ENCODE measurements at regions not wholly inside any gene's neighbourhood (a gene's known extent, or its start where the extent isn't known, plus 50 kb on each side); places are given as distances from the start of the nearest gene placed in this dataset.
A peak's percentile ranks its signal among the peaks of the same experiment; 100 is the strongest.
"Not testable (repeated sequence)": the region's sequence is repeated elsewhere in the genome, so short reads cannot be mapped to it uniquely, and the experiment has no call there.

GRCh38 chr20:7741866-7742265, 198.4 kb downstream of the HAO1 start:
- ATAC-seq (no peak), DNase-seq (ENCODE audit: missing footprints) (no peak)
- intact Hi-C loops (cut with DNase I), result no loop called here

- ATAC-seq (no peak), DNase-seq (ENCODE audit: missing footprints) (no peak)
- intact Hi-C loops (cut with DNase I), result no loop called here
Observed at GRCh38 chr20:7742479-7742878, 197.8 kb downstream of the HAO1 start.

- no peak for ATAC-seq
- DNase-seq (ENCODE audit: missing footprints), result no peak
- intact Hi-C loops (cut with DNase I), result no loop called here
Observed at GRCh38 chr20:7744411-7744810, 195.8 kb downstream of the HAO1 start.

- intact Hi-C loops (cut with DNase I), result no loop called here
- no peak for ATAC-seq
- no peak for DNase-seq (ENCODE audit: missing footprints)
Observed at GRCh38 chr20:7748624-7749023, 191.6 kb downstream of the HAO1 start.

GRCh38 chr20:7754102-7754501, 186.2 kb downstream of the HAO1 start:
- ATAC-seq, result no peak
- intact Hi-C loops (cut with DNase I), result no loop called here
- DNase-seq (ENCODE audit: missing footprints), result no peak

GRCh38 chr20:7758406-7758805, 181.9 kb downstream of the HAO1 start:
- DNase-seq (ENCODE audit: missing footprints) (no peak), ATAC-seq (no peak)
- intact Hi-C loops (cut with DNase I), result no loop called here

- no peak for DNase-seq (ENCODE audit: missing footprints)
- ATAC-seq, result no peak
Observed at GRCh38 chr20:7760247-7761031, 179.8 kb downstream of the HAO1 start.

GRCh38 chr20:7765221-7765620, 175.0 kb downstream of the HAO1 start:
- ATAC-seq (no peak), DNase-seq (ENCODE audit: missing footprints) (no peak)
- intact Hi-C loops (cut with DNase I), result no loop called here

More at GRCh38 chr20:7760247-7761031, 179.8 kb downstream of the HAO1 start:
- intact Hi-C loops (cut with DNase I), result no loop called here

- no peak for ATAC-seq
- intact Hi-C loops (cut with DNase I), result no loop called here
- no peak for DNase-seq (ENCODE audit: missing footprints)
Observed at GRCh38 chr20:7770046-7770445, 170.2 kb downstream of the HAO1 start.

- intact Hi-C loops (cut with DNase I), result no loop called here
- DNase-seq (ENCODE audit: missing footprints), result no peak
- no peak for ATAC-seq
Observed at GRCh38 chr20:7770578-7770977, 169.7 kb downstream of the HAO1 start.

GRCh38 chr20:7772371-7772770, 167.9 kb downstream of the HAO1 start:
- intact Hi-C loops (cut with DNase I), result no loop called here
- DNase-seq (ENCODE audit: missing footprints) (no peak), ATAC-seq (no peak)

GRCh38 chr20:7773511-7773910, 166.7 kb downstream of the HAO1 start:
- intact Hi-C loops (cut with DNase I), result no loop called here
- ATAC-seq (no peak), DNase-seq (ENCODE audit: missing footprints) (no peak)

GRCh38 chr20:7775072-7775471, 165.2 kb downstream of the HAO1 start:
- intact Hi-C loops (cut with DNase I), result no loop called here
- ATAC-seq (no peak), DNase-seq (ENCODE audit: missing footprints) (no peak)

- no peak for ATAC-seq
- no peak for DNase-seq (ENCODE audit: missing footprints)
- intact Hi-C loops (cut with DNase I), result no loop called here
Observed at GRCh38 chr20:7776148-7776547, 164.1 kb downstream of the HAO1 start.

GRCh38 chr20:7790189-7790588, 150.1 kb downstream of the HAO1 start:
- intact Hi-C loops (cut with DNase I), result no loop called here
- DNase-seq (ENCODE audit: missing footprints), result no peak
- ATAC-seq, result no peak

- DNase-seq (ENCODE audit: missing footprints), result no peak
- intact Hi-C loops (cut with DNase I), result no loop called here
- no peak for ATAC-seq
Observed at GRCh38 chr20:7792150-7792869, 147.9 kb downstream of the HAO1 start.

- DNase-seq (ENCODE audit: missing footprints), result no peak
- intact Hi-C loops (cut with DNase I), result no loop called here
- no peak for ATAC-seq
Observed at GRCh38 chr20:7798176-7798575, 142.1 kb downstream of the HAO1 start.

- intact Hi-C loops (cut with DNase I), result no loop called here
- ATAC-seq (no peak), DNase-seq (ENCODE audit: missing footprints) (no peak)
Observed at GRCh38 chr20:7799862-7800261, 140.4 kb downstream of the HAO1 start.

- intact Hi-C loops (cut with DNase I); ATAC-seq: not testable (repeated sequence)
- peak; percentile 60 for DNase-seq (ENCODE audit: missing footprints)
Observed at GRCh38 chr20:7803411-7804151, 136.7 kb downstream of the HAO1 start.

GRCh38 chr20:7806831-7807230, 133.4 kb downstream of the HAO1 start:
- intact Hi-C loops (cut with DNase I), result no loop called here
- ATAC-seq (no peak), DNase-seq (ENCODE audit: missing footprints) (no peak)
